Liver (tissue), 8 donors: ENCODE measurements at regions not wholly inside any gene's neighbourhood (a gene's known extent, or its start where the extent isn't known, plus 50 kb on each side); places are given as distances from the start of the nearest gene placed in this dataset.

ENCODE experiments used
- DNase-seq: peaks from one replicate; pipeline ENCODE4 v3.0.0-alpha.2; 2017; ENCODE audit warnings: low spot score
- H3K27ac ChIP-seq, 2 donors: one replicate each; pipeline ENCODE4 v1.7.0; 2013; ENCODE audit warnings: inconsistent platforms in 2 of 2, low read length in 2 of 2, control low read depth in 1 of 2, low read depth in 1 of 2, mild to moderate bottlenecking in 1 of 2
- H3K27me3 ChIP-seq, 4 donors: one replicate each; pipeline versions ENCODE4 v1.6.1 to v1.7.0; 2013; ENCODE audit warnings: low read length in 3 of 4, inconsistent platforms in 1 of 4, mild to moderate bottlenecking in 1 of 4, moderate library complexity in 1 of 4; ENCODE audit not compliant: control insufficient read depth in 4 of 4, insufficient read depth in 4 of 4
- H3K36me3 ChIP-seq, 4 donors: one replicate each; pipeline versions ENCODE4 v1.6.1 to v1.7.0; 2013; ENCODE audit warnings: low read length in 3 of 4, mild to moderate bottlenecking in 3 of 4, low read depth in 1 of 4, moderate library complexity in 1 of 4; ENCODE audit not compliant: control insufficient read depth in 4 of 4, insufficient read depth in 3 of 4
- H3K4me1 ChIP-seq, 4 donors: one replicate each; pipeline versions ENCODE4 v1.6.1 to v1.7.0; 2013; ENCODE audit warnings: low read length in 3 of 4, mild to moderate bottlenecking in 3 of 4, moderate library complexity in 1 of 4; ENCODE audit not compliant: control insufficient read depth in 4 of 4, insufficient read depth in 4 of 4
- H3K4me3 ChIP-seq, 3 donors: one replicate each; pipeline versions ENCODE4 v1.6.1 to v1.7.0; 2013; ENCODE audit warnings: low read length in 3 of 3, control low read depth in 1 of 3, low read depth in 1 of 3, mild to moderate bottlenecking in 1 of 3
- H3K9ac ChIP-seq, 2 donors: one replicate each; pipeline ENCODE4 v1.7.0; 2013; ENCODE audit warnings: low read length in 2 of 2, mild to moderate bottlenecking in 2 of 2, moderate library complexity in 2 of 2, control low read depth in 1 of 2, low read depth in 1 of 2
- H3K9me3 ChIP-seq, 4 donors: one replicate each; pipeline versions ENCODE4 v1.6.1 to v1.7.0; 2013; ENCODE audit warnings: low read length in 3 of 4; ENCODE audit not compliant: control insufficient read depth in 4 of 4
- ATF3 ChIP-seq: IDR thresholded peaks from 2 replicates; pipeline ENCODE4 v1.6.1; 2016; ENCODE audit warnings: antibody characterized with exemption
- CTCF ChIP-seq: fragments of 150-350 bp; IDR thresholded peaks from 2 replicates; pipeline ENCODE4 v1.5.1; 2017; ENCODE audit warnings: improper control_type of control experiment, low read depth, low read length; ENCODE audit not compliant: missing input control
- EGR1 ChIP-seq, 2 donors: IDR thresholded peaks; 2 replicates each; pipeline ENCODE4 v1.6.1; 2016 to 2018; ENCODE audit warnings: antibody characterized with exemption in 2 of 2, low read depth in 2 of 2
- FOXA1 ChIP-seq: IDR thresholded peaks from 2 replicates; pipeline ENCODE4 v1.6.1; 2016; ENCODE audit warnings: antibody characterized with exemption
- FOXA2 ChIP-seq: IDR thresholded peaks from 2 replicates; pipeline ENCODE4 v1.6.1; 2016; ENCODE audit warnings: antibody characterized with exemption
- GABPA ChIP-seq, 2 donors: IDR thresholded peaks in 1 of 2; conservative IDR thresholded peaks in 1 of 2; 2 replicates each; pipeline ENCODE4 v1.6.1; 2016; ENCODE audit warnings: antibody characterized with exemption in 2 of 2, mild to moderate bottlenecking in 1 of 2, moderate library complexity in 1 of 2
- HNF4A ChIP-seq, 2 donors: conservative IDR thresholded peaks; 2 replicates each; pipeline ENCODE4 v1.6.1; 2016; ENCODE audit warnings: antibody characterized with exemption in 2 of 2, mild to moderate bottlenecking in 2 of 2
- JUND ChIP-seq, 2 donors: IDR thresholded peaks; 2 replicates each; pipeline ENCODE4 v1.6.1; 2016; ENCODE audit warnings: antibody characterized with exemption in 2 of 2
- NR2F2 ChIP-seq: IDR thresholded peaks from 2 replicates; pipeline ENCODE4 v1.6.1; 2016; ENCODE audit warnings: antibody characterized with exemption
- RAD21 ChIP-seq, 2 donors: IDR thresholded peaks; 2 replicates each; pipeline ENCODE4 v1.6.1; 2016; ENCODE audit warnings: antibody characterized with exemption in 2 of 2, mild to moderate bottlenecking in 2 of 2
- RXRA ChIP-seq, 2 donors: IDR thresholded peaks; 2 replicates each; pipeline ENCODE4 v1.6.1; 2017 to 2018; ENCODE audit warnings: antibody characterized with exemption in 2 of 2, mild to moderate bottlenecking in 1 of 2
- SP1 ChIP-seq: IDR thresholded peaks from 2 replicates; pipeline ENCODE4 v1.6.1; 2018; ENCODE audit warnings: antibody characterized with exemption, mild to moderate bottlenecking
- TAF1 ChIP-seq: conservative IDR thresholded peaks from 2 replicates; pipeline ENCODE4 v1.6.1; 2016; ENCODE audit warnings: antibody characterized with exemption, mild to moderate bottlenecking
- YY1 ChIP-seq: IDR thresholded peaks from 2 replicates; pipeline ENCODE4 v1.6.1; 2016; ENCODE audit warnings: antibody characterized with exemption, mild to moderate bottlenecking
- ZBTB33 ChIP-seq: IDR thresholded peaks from 2 replicates; pipeline ENCODE4 v1.6.1; 2016; ENCODE audit warnings: antibody characterized with exemption
- WGBS: extraction: QIAGEN DNeasy Blood & Tissue Kit; methylation state at CpG from one replicate; pipeline ENCODE4 v1.1.7; 2013; 5-methylcytosine and 5-hydroxymethylcytosine counted together
- donor health status: healthy.
- donor health status: healthy.
- donor health status: healthy.
- donor health status: healthy.
- donor health status: healthy.

GRCh38 chr1:199612976-199613774 is 414.3 kb upstream of the NR5A2 start:
- Histone ChIP-seq H3K27me3 (no peaks in the 10 kb centered on the region), H3K27ac (no peak overlapping the region), H3K4me3 (no peak overlapping the region), H3K4me1 (no peaks in the 10 kb centered on the region), H3K36me3 (no peaks in the 10 kb centered on the region), H3K9ac (no peak overlapping the region), H3K9me3 (no peaks in the 10 kb centered on the region)
- TF ChIP-seq CTCF (no peak), RAD21 (IDR thresholded peaks at IDR 0.05) (no peak), EGR1 (IDR thresholded peaks at IDR 0.05; ENCODE audit: low read depth in 2 of 2) (no peak), ZBTB33 (no peak), JUND (IDR thresholded peaks at IDR 0.05) (no peak), TAF1 (no peak), HNF4A (conservative IDR thresholded peaks at IDR 0.05) (no peak), GABPA (IDR thresholded peaks at IDR 0.05 in 1 of 2, conservative IDR thresholded peaks at IDR 0.05 in 1 of 2) (no peak), RXRA (IDR thresholded peaks at IDR 0.05) (no peak), FOXA1 (no peak), SP1 (no peak), ATF3 (no peak)
- WGBS: 79% methylated on average over 6 of the region's 6 CpGs
- no peak for DNase-seq

GRCh38 chr1:199616947-199617346 is 410.6 kb upstream of the NR5A2 start:
- Histone ChIP-seq H3K4me3 (no peak overlapping the region), H3K9me3 (no peaks in the 10 kb centered on the region), H3K4me1 (no peaks in the 10 kb centered on the region), H3K27me3 (no peaks in the 10 kb centered on the region), H3K27ac (no peak overlapping the region), H3K36me3 (no peaks in the 10 kb centered on the region), H3K9ac (no peak overlapping the region)
- 38% methylated on average over 1 of the region's 1 CpG for WGBS
- TF ChIP-seq HNF4A (conservative IDR thresholded peaks at IDR 0.05) (no peak), FOXA1 (no peak), EGR1 (IDR thresholded peaks at IDR 0.05; ENCODE audit: low read depth in 2 of 2) (no peak), JUND (IDR thresholded peaks at IDR 0.05) (no peak), CTCF (no peak), FOXA2 (no peak), ATF3 (no peak), NR2F2 (no peak), TAF1 (no peak), GABPA (IDR thresholded peaks at IDR 0.05 in 1 of 2, conservative IDR thresholded peaks at IDR 0.05 in 1 of 2) (no peak), YY1 (no peak), ZBTB33 (no peak)
- no peak for DNase-seq
